ENCODE measurements at regions not wholly inside any gene's neighbourhood (a gene's known extent, or its start where the extent isn't known, plus 50 kb on each side); places are given as distances from the start of the nearest gene placed in this dataset.

- no peak overlapping the region for H3K27ac Mint-ChIP-seq
- intact Hi-C loops (cut with micrococcal nuclease): no loop called here
- H3K9me3 Mint-ChIP-seq: peaks cover 0 to 9% (median 2%) of the 10 kb centered on the region in 11 donors
- ChIA-PET POLR2A (no interaction called here), CTCF (no interaction called here)
- no peaks in the 10 kb centered on the region for H3K36me3 ChIP-seq (ENCODE audit: control insufficient read depth in 2 of 3, insufficient read depth in 3 of 3, low read length in 3 of 3)
- no peaks in the 10 kb centered on the region for H3K9me3 ChIP-seq (ENCODE audit: control insufficient read depth in 2 of 3, low read length in 3 of 3)
- peaks cover 0 to 9% (median 0%) of the 10 kb centered on the region in 5 donors for H3K27me3 Mint-ChIP-seq
- no peak overlapping the region for H3K4me3 Mint-ChIP-seq
- H3K36me3 Mint-ChIP-seq: no peaks in the 10 kb centered on the region
- no peak overlapping the region for H3K4me3 ChIP-seq (ENCODE audit: low read length)
- DNase-seq (no peak), ATAC-seq (no peak)
- no peak overlapping the region for H3K27ac ChIP-seq (ENCODE audit: low read depth, low read length)
- no peaks in the 10 kb centered on the region for H3K27me3 ChIP-seq (ENCODE audit: control insufficient read depth in 2 of 2, insufficient read depth in 2 of 2, low read length in 2 of 2)
- peaks cover 0 to 2% (median 0%) of the 10 kb centered on the region in 7 donors for H3K4me1 Mint-ChIP-seq
- H3K4me1 ChIP-seq (ENCODE audit: control insufficient read depth in 2 of 2, insufficient read depth in 2 of 2, low read length in 2 of 2): no peaks in the 10 kb centered on the region
Observed at GRCh38 chr6:170137911-170138910, 152.7 kb downstream of the DLL1 start.

DNA sequence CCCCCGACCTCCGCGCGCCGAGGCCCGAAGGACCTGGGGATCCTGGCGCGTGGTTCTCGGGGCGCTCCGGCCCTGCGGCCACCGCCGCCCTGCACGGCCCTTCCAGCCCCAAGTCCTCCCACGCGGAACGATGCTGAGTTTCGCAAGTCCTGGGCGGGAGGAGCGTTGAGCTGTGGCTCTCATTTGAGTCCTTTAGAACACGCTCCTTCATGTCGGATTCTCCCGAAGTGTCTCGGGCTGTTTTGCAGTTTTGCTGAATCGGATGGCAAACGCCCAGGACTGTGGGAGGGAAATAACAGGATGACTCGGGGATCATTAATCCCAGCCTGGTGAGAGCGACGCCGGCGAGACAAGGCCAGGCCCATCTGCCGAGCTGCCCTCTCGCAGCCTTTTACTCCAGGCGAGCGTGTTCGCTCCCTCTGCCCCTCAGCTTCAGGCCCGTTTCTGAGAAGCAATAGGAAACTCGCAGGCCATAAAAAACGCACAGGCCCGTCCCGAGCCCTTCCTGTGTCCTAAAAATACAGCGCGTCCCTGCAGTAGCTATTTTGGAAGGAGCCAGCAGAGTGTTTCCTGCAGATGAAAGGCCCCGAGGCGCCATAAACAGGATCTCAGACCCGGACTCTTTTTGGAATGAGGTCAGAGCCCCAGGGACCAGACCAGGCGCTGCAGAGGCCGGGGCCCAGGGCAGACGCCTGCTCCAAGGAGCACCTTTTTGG lies 153.5 kb downstream of the DLL1 start:
- H3K4me3 ChIP-seq (ENCODE audit: low read length): no peak overlapping the region
- no peak overlapping the region for H3K27ac Mint-ChIP-seq

DNA sequence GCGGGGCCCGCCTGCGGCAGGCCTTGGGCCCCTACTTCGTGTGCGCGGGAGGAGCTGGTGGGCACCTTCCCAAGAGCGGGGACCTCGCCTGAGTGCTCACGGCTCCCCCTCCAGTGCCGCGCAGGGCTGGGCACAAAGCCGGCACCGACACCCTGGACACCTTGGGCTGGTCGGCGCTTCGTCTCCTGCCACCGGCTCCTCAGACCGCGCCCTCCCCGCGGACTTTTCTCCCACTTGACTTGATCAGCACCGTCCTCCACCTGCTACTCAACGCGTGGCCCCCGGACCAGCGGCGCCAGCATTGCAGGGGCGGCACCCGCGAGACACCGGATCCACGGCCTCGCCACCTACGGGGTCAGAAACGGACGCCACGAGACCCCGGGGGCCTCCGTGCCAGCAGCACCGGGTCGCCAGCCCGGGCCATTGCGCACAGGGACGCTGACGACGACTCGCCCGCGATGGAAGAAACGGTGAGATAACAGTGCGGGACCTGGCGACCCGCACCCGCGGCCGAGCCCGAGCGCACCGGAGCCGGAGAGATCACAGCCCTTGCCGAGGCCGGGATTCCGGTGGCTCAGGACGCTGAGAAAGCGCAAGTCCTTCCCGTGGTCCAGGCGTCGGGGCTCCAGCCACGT lies 154.2 kb downstream of the DLL1 start:
- POLR2A ChIA-PET: no interaction called here
- Histone ChIP-seq H3K4me3 (ENCODE audit: low read length) (no peak overlapping the region), H3K27me3 (ENCODE audit: control insufficient read depth in 2 of 2, insufficient read depth in 2 of 2, low read length in 2 of 2) (no peaks in the 10 kb centered on the region), H3K4me1 (ENCODE audit: control insufficient read depth in 2 of 2, insufficient read depth in 2 of 2, low read length in 2 of 2) (no peaks in the 10 kb centered on the region), H3K27ac (ENCODE audit: low read depth, low read length) (no peak overlapping the region), H3K9me3 (ENCODE audit: control insufficient read depth in 2 of 3, low read length in 3 of 3) (no peaks in the 10 kb centered on the region), H3K36me3 (ENCODE audit: control insufficient read depth in 2 of 3, insufficient read depth in 3 of 3, low read length in 3 of 3) (no peaks in the 10 kb centered on the region)
- Mint-ChIP-seq H3K4me3 (no peak overlapping the region), H3K27ac (no peak overlapping the region), H3K27me3 (peaks cover 0 to 9% (median 0%) of the 10 kb centered on the region in 5 donors), H3K9me3 (peaks cover 0 to 7% (median 0%) of the 10 kb centered on the region in 11 donors), H3K36me3 (no peaks in the 10 kb centered on the region), H3K4me1 (no peaks in the 10 kb centered on the region)
- intact Hi-C loops (cut with micrococcal nuclease): no loop called here
- DNase-seq: no peak
- CTCF ChIA-PET: no interaction called here
- ATAC-seq: no peak

More for the DNA sequence above, 153.5 kb downstream of the DLL1 start:
- no peak overlapping the region for H3K4me3 Mint-ChIP-seq
- H3K27me3 ChIP-seq (ENCODE audit: control insufficient read depth in 2 of 2, insufficient read depth in 2 of 2, low read length in 2 of 2): no peaks in the 10 kb centered on the region
- H3K4me1 ChIP-seq (ENCODE audit: control insufficient read depth in 2 of 2, insufficient read depth in 2 of 2, low read length in 2 of 2): no peaks in the 10 kb centered on the region
- ChIA-PET POLR2A (no interaction called here), CTCF (no interaction called here)
- intact Hi-C loops (cut with micrococcal nuclease): no loop called here
- no peak for DNase-seq
- no peak for ATAC-seq
- peaks cover 0 to 7% (median 0%) of the 10 kb centered on the region in 11 donors for H3K9me3 Mint-ChIP-seq
- H3K27ac ChIP-seq (ENCODE audit: low read depth, low read length): no peak overlapping the region
- no peaks in the 10 kb centered on the region for H3K9me3 ChIP-seq (ENCODE audit: control insufficient read depth in 2 of 3, low read length in 3 of 3)
- no peaks in the 10 kb centered on the region for H3K4me1 Mint-ChIP-seq
- no peaks in the 10 kb centered on the region for H3K36me3 Mint-ChIP-seq
- peaks cover 0 to 9% (median 0%) of the 10 kb centered on the region in 5 donors for H3K27me3 Mint-ChIP-seq
- H3K36me3 ChIP-seq (ENCODE audit: control insufficient read depth in 2 of 3, insufficient read depth in 3 of 3, low read length in 3 of 3): no peaks in the 10 kb centered on the region

DNA sequence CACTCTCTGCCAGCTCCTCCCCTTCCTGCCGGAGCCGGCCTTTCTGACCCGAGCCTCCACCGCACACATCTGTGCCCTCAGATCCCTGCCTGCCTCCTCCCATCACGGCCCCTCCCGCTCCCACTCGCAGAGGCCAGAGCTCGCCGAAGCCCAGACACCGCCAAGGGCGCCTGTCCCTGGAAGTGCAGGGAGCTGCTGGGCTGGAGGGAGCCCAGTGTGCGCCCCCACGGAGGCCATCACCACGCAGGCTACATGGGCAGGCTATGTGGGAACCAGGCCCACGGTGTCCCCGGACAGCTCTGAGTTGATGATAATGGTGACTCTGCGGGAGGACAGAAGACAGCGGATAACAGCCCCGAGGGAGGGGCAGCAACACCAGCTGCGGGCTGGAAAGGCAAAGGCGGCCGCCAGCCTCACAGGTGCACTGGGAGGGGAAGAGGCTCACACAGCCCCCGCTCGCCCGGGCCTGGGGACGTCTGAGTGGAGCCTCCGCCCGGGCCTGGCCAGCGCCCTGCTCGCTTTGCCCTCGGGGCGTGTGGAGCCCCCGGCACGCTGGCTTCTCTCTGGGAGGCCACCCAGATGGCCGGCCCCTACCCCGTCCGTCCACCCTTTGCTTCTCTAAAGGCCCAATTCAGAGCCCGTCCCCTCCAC lies 154.9 kb downstream of the DLL1 start:
- no peaks in the 10 kb centered on the region for H3K36me3 Mint-ChIP-seq
- H3K27ac Mint-ChIP-seq: no peak overlapping the region
- ATAC-seq (no peak), DNase-seq (no peak)
- peaks cover 0 to 7% (median 0%) of the 10 kb centered on the region in 11 donors for H3K9me3 Mint-ChIP-seq
- Histone ChIP-seq H3K27ac (ENCODE audit: low read depth, low read length) (no peak overlapping the region), H3K4me1 (ENCODE audit: control insufficient read depth in 2 of 2, insufficient read depth in 2 of 2, low read length in 2 of 2) (no peaks in the 10 kb centered on the region), H3K27me3 (ENCODE audit: control insufficient read depth in 2 of 2, insufficient read depth in 2 of 2, low read length in 2 of 2) (no peaks in the 10 kb centered on the region), H3K9me3 (ENCODE audit: control insufficient read depth in 2 of 3, low read length in 3 of 3) (no peaks in the 10 kb centered on the region), H3K4me3 (ENCODE audit: low read length) (no peak overlapping the region), H3K36me3 (ENCODE audit: control insufficient read depth in 2 of 3, insufficient read depth in 3 of 3, low read length in 3 of 3) (no peaks in the 10 kb centered on the region)
- peaks cover 0 to 9% (median 0%) of the 10 kb centered on the region in 5 donors for H3K27me3 Mint-ChIP-seq
- intact Hi-C loops (cut with micrococcal nuclease): no loop called here
- H3K4me1 Mint-ChIP-seq: peaks cover 0 to 6% (median 0%) of the 10 kb centered on the region in 7 donors
- H3K4me3 Mint-ChIP-seq: no peak overlapping the region
- ChIA-PET CTCF (no interaction called here), POLR2A (no interaction called here)

DNA sequence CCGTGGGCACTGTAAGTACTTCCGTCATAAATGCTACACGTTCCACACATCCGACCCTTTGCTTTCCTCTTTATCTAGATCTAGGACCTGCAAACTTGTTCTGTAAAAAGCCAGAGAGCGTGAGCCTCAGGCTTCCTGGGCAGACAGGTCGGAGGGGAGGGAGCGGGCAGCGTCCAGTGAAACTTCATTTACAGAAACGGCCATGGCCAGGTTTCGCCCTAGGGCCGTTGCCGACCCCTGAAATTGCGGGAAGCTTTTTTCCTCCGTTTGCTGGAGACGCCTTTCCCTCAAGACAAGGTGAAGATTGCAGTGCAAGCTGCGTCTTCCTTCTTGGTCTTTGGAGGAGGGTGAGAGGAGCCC lies 155.4 kb downstream of the DLL1 start:
- peaks cover 0 to 6% (median 0%) of the 10 kb centered on the region in 7 donors for H3K4me1 Mint-ChIP-seq
- POLR2A ChIA-PET: no interaction called here
- H3K36me3 ChIP-seq (ENCODE audit: control insufficient read depth in 2 of 3, insufficient read depth in 3 of 3, low read length in 3 of 3): no peaks in the 10 kb centered on the region
- no peaks in the 10 kb centered on the region for H3K9me3 ChIP-seq (ENCODE audit: control insufficient read depth in 2 of 3, low read length in 3 of 3)
- H3K27ac ChIP-seq (ENCODE audit: low read depth, low read length): no peak overlapping the region
- no peaks in the 10 kb centered on the region for H3K27me3 ChIP-seq (ENCODE audit: control insufficient read depth in 2 of 2, insufficient read depth in 2 of 2, low read length in 2 of 2)
- H3K9me3 Mint-ChIP-seq: peaks cover 0 to 7% (median 0%) of the 10 kb centered on the region in 11 donors
- no peaks in the 10 kb centered on the region for H3K36me3 Mint-ChIP-seq
- no peaks in the 10 kb centered on the region for H3K4me1 ChIP-seq (ENCODE audit: control insufficient read depth in 2 of 2, insufficient read depth in 2 of 2, low read length in 2 of 2)
- intact Hi-C loops (cut with micrococcal nuclease): no loop called here
- no peak overlapping the region for H3K4me3 Mint-ChIP-seq
- H3K27me3 Mint-ChIP-seq: peaks cover 0 to 9% (median 0%) of the 10 kb centered on the region in 5 donors
- CTCF ChIA-PET: no interaction called here
- ATAC-seq (no peak), DNase-seq (no peak)
- no peak overlapping the region for H3K27ac Mint-ChIP-seq
- H3K4me3 ChIP-seq (ENCODE audit: low read length): no peak overlapping the region

Measured in naive thymus-derived CD4-positive, alpha-beta T cell (primary cell).